ACHN (cell line): ENCODE measurements at regions not wholly inside any gene's neighbourhood (a gene's known extent, or its start where the extent isn't known, plus 50 kb on each side); places are given as distances from the start of the nearest gene placed in this dataset.
A peak's percentile ranks its signal among the peaks of the same experiment; 100 is the strongest.

Experiments
- DNase-seq: peaks from one replicate; pipeline ENCODE4 v3.0.0-alpha.2; 2015
- in situ Hi-C: cut with HindIII; loops from 2 replicates; pipeline ENCODE4 v1.10.0; 2017; ENCODE audit warnings: low sequenced_read_pairs, low pct_ligation_motif_present, low pct_unique_long_range_greater_than_20kb

- in situ Hi-C loops = no loop called here
- DNase-seq = no peak
These were observed 106.0 kb downstream of the RPS29 start for GRCh38 chr14:49480053-49480760.

- in situ Hi-C loops = no loop called here
- DNase-seq = no peak
These were observed 106.7 kb downstream of the RPS29 start for GRCh38 chr14:49479432-49479831.

- in situ Hi-C loops = no loop called here
These were observed 107.4 kb downstream of the RPS29 start for GRCh38 chr14:49478784-49479183.

GRCh38 chr14:49467091-49467490 lies 119.1 kb downstream of the RPS29 start:
- DNase-seq = no peak
- in situ Hi-C loops = no loop called here

More at GRCh38 chr14:49478784-49479183, 107.4 kb downstream of the RPS29 start:
- no peak for DNase-seq

- peak; percentile 21 for DNase-seq
- in situ Hi-C loops = no loop called here
These were observed 121.3 kb downstream of the RPS29 start for GRCh38 chr14:49464885-49465284.

GRCh38 chr14:49463146-49463545 lies 123.0 kb downstream of the RPS29 start:
- DNase-seq = no peak
- in situ Hi-C loops = no loop called here

GRCh38 chr14:49461529-49462401 lies 124.4 kb downstream of the RPS29 start:
- DNase-seq = peak; percentile 76
- in situ Hi-C loops = no loop called here

- in situ Hi-C loops = no loop called here
- no peak for DNase-seq
These were observed 125.5 kb downstream of the RPS29 start for GRCh38 chr14:49460662-49461061.

- in situ Hi-C loops = no loop called here
- DNase-seq = no peak
These were observed 129.6 kb downstream of the RPS29 start for GRCh38 chr14:49456589-49456988.

- in situ Hi-C loops = no loop called here
- DNase-seq = no peak
These were observed 134.2 kb downstream of the RPS29 start for GRCh38 chr14:49451938-49452337.

- DNase-seq = no peak
- in situ Hi-C loops = no loop called here
These were observed 136.4 kb downstream of the RPS29 start for GRCh38 chr14:49449749-49450148.

GRCh38 chr14:49447540-49448107 lies 138.6 kb downstream of the RPS29 start:
- no peak for DNase-seq
- in situ Hi-C loops = no loop called here

GRCh38 chr14:49446801-49447200 lies 139.4 kb downstream of the RPS29 start:
- no peak for DNase-seq
- in situ Hi-C loops = no loop called here

GRCh38 chr14:49438256-49438770 lies 147.9 kb downstream of the RPS29 start:
- DNase-seq = no peak
- in situ Hi-C loops = no loop called here

- in situ Hi-C loops = no loop called here
- no peak for DNase-seq
These were observed 158.1 kb downstream of the RPS29 start for GRCh38 chr14:49428076-49428475.

- no peak for DNase-seq
- in situ Hi-C loops = no loop called here
These were observed 159.1 kb downstream of the RPS29 start for GRCh38 chr14:49427117-49427516.

GRCh38 chr14:49425921-49426320 lies 160.3 kb downstream of the RPS29 start:
- DNase-seq = no peak
- in situ Hi-C loops = no loop called here

GRCh38 chr14:49424436-49425331 lies 161.5 kb downstream of the RPS29 start:
- DNase-seq = no peak
- in situ Hi-C loops = no loop called here
